ENCODE measurements at regions not wholly inside any gene's neighbourhood (a gene's known extent, or its start where the extent isn't known, plus 50 kb on each side); places are given as distances from the start of the nearest gene placed in this dataset.

GRCh38 chr14:98144964-98145363, 1127.0 kb downstream of the BCL11B start:
- Histone ChIP-seq H3K9me3 (ENCODE audit: low read length) (no peaks in the 10 kb centered on the region), H3K4me2 (ENCODE audit: low read length) (no peak overlapping the region), H3K9me2 (ENCODE audit: insufficient read depth, low read length) (no peaks in the 10 kb centered on the region), H3K36me3 (ENCODE audit: insufficient read depth, low read length) (no peaks in the 10 kb centered on the region), H3K79me2 (replicated peaks; ENCODE audit: insufficient read depth, low read length) (no peaks in the 10 kb centered on the region), H3F3A (ENCODE audit: insufficient read depth, low read length, poor library complexity, severe bottlenecking) (no peaks in the 10 kb centered on the region), H3K9ac (ENCODE audit: low read length) (no peak overlapping the region), H3K27me3 (ENCODE audit: insufficient read depth, low read depth, low read length) (no peaks in the 10 kb centered on the region), H3K27ac (ENCODE audit: low read length) (no peak overlapping the region), H4K20me1 (ENCODE audit: insufficient read depth) (no peaks in the 10 kb centered on the region), H3K4me3 (ENCODE audit: low read length) (no peak overlapping the region), H2AFZ (ENCODE audit: low read depth, low read length) (no peak overlapping the region)
- TF ChIP-seq REST (IDR thresholded peaks at IDR 0.05; ENCODE audit: borderline replicate concordance) (no peak), MXI1 (conservative IDR thresholded peaks at IDR 0.05; ENCODE audit: poor library complexity, severe bottlenecking) (no peak), RAD21 (conservative IDR thresholded peaks at IDR 0.05) (no peak), SMC3 (conservative IDR thresholded peaks at IDR 0.05; ENCODE audit: poor library complexity) (no peak), CTCF (IDR thresholded peaks at IDR 0.05; ENCODE audit: poor library complexity, severe bottlenecking) (no peak), EZH2 (IDR thresholded peaks at IDR 0.05; ENCODE audit: borderline replicate concordance, insufficient read depth, low read length, poor library complexity, severe bottlenecking) (no peak), TAF1 (IDR thresholded peaks at IDR 0.05; ENCODE audit: low read depth) (no peak), POLR2AphosphoS5 (IDR thresholded peaks at IDR 0.05) (no peak), EP300 (conservative IDR thresholded peaks at IDR 0.05; ENCODE audit: poor library complexity, severe bottlenecking) (no peak)

GRCh38 chr14:98146416-98146815, 1125.6 kb downstream of the BCL11B start:
- TF ChIP-seq SMC3 (conservative IDR thresholded peaks at IDR 0.05; ENCODE audit: poor library complexity) (no peak), POLR2AphosphoS5 (IDR thresholded peaks at IDR 0.05) (no peak), REST (IDR thresholded peaks at IDR 0.05; ENCODE audit: borderline replicate concordance) (no peak), MXI1 (conservative IDR thresholded peaks at IDR 0.05; ENCODE audit: poor library complexity, severe bottlenecking) (no peak), RAD21 (conservative IDR thresholded peaks at IDR 0.05) (no peak), TAF1 (IDR thresholded peaks at IDR 0.05; ENCODE audit: low read depth) (no peak), CTCF (IDR thresholded peaks at IDR 0.05; ENCODE audit: poor library complexity, severe bottlenecking) (no peak), EZH2 (IDR thresholded peaks at IDR 0.05; ENCODE audit: borderline replicate concordance, insufficient read depth, low read length, poor library complexity, severe bottlenecking) (no peak), EP300 (conservative IDR thresholded peaks at IDR 0.05; ENCODE audit: poor library complexity, severe bottlenecking) (no peak)
- Histone ChIP-seq H4K20me1 (ENCODE audit: insufficient read depth) (no peaks in the 10 kb centered on the region), H2AFZ (ENCODE audit: low read depth, low read length) (no peak overlapping the region), H3K9me2 (ENCODE audit: insufficient read depth, low read length) (no peaks in the 10 kb centered on the region), H3K36me3 (ENCODE audit: insufficient read depth, low read length) (no peaks in the 10 kb centered on the region), H3K27me3 (ENCODE audit: insufficient read depth, low read depth, low read length) (no peaks in the 10 kb centered on the region), H3K79me2 (replicated peaks; ENCODE audit: insufficient read depth, low read length) (no peaks in the 10 kb centered on the region), H3K4me2 (ENCODE audit: low read length) (no peak overlapping the region), H3K4me3 (ENCODE audit: low read length) (no peak overlapping the region), H3K9me3 (ENCODE audit: low read length) (no peaks in the 10 kb centered on the region), H3K9ac (ENCODE audit: low read length) (no peak overlapping the region), H3K27ac (ENCODE audit: low read length) (no peak overlapping the region), H3F3A (ENCODE audit: insufficient read depth, low read length, poor library complexity, severe bottlenecking) (no peaks in the 10 kb centered on the region)

Measured in neural cell (in vitro differentiated cells).